GM12878 (cell line): ENCODE measurements at regions not wholly inside any gene's neighbourhood (a gene's known extent, or its start where the extent isn't known, plus 50 kb on each side); places are given as distances from the start of the nearest gene placed in this dataset.

Source experiments
- FOXM1 ChIP-seq: IDR thresholded peaks from 2 replicates; pipeline ENCODE4 v1.6.1; 2012; ENCODE audit warnings: low read depth, mild to moderate bottlenecking, inconsistent platforms, low read length, moderate library complexity
- HCFC1 ChIP-seq: fragments of 150-350 bp; IDR thresholded peaks from 2 replicates; pipeline ENCODE4 v1.6.1; 2014; ENCODE audit warnings: low read length
- POLR2A ChIP-seq: IDR thresholded peaks from 2 replicates; pipeline ENCODE4 v1.6.1; 2011; ENCODE audit warnings: low read depth, mild to moderate bottlenecking, low read length
- POLR2AphosphoS5 ChIP-seq: IDR thresholded peaks from 2 replicates; pipeline ENCODE4 v1.6.1; 2011; ENCODE audit warnings: mild to moderate bottlenecking, low read length, inconsistent platforms
- YY1 ChIP-seq: IDR thresholded peaks from 2 replicates; pipeline ENCODE4 v1.6.1; 2011; ENCODE audit warnings: low read depth, mild to moderate bottlenecking, low read length
- ZSCAN29 ChIP-seq: fragments of 450-650 bp; IDR thresholded peaks from 2 replicates; pipeline ENCODE4 v1.6.1; 2017; ENCODE audit warnings: mild to moderate bottlenecking, moderate library complexity
- TF ChIP-seq, protein P1 (sequence below), 3 experiments: IDR thresholded peaks in 2 of 3; conservative IDR thresholded peaks in 1 of 3; 2 replicates each; pipeline ENCODE4 v1.5.1; 2011; ENCODE audit warnings: low read depth in 3 of 3, low read length in 3 of 3, mild to moderate bottlenecking in 3 of 3, control low read depth in 2 of 3, moderate library complexity in 2 of 3, inconsistent platforms in 1 of 3, mixed read lengths in 1 of 3; ENCODE audit not compliant: control insufficient read depth in 2 of 3, insufficient read depth in 1 of 3; ENCODE audit errors: extremely low read depth in 1 of 3
- TF ChIP-seq, protein P2 (sequence below): IDR thresholded peaks from 2 replicates; pipeline ENCODE4 v1.6.1; 2011; ENCODE audit warnings: borderline replicate concordance, low read depth, mild to moderate bottlenecking, moderate library complexity, low read length; ENCODE audit not compliant: insufficient read depth, poor library complexity, severe bottlenecking

DNA sequence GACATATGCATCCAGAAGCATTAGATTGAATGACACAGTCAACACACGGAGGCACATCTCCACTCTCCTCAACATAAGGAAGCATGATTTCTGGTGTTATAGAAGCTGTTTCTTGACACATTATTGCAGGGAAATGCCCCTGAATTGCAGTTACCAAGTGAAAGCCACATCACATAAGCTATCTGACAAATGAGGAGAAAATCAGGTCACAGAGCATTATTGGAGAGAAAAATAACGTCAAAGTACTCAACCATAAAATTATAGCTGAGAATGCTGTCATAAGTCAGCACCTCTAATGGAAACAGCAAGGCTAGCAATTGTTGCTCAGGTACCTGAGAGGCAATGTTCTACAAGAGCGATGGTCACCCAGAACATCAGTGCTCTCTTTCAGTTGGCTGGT lies 169.9 kb upstream of the PALMD start:
- TF ChIP-seq POLR2AphosphoS5: no peak
- TF ChIP-seq, protein P1, sequence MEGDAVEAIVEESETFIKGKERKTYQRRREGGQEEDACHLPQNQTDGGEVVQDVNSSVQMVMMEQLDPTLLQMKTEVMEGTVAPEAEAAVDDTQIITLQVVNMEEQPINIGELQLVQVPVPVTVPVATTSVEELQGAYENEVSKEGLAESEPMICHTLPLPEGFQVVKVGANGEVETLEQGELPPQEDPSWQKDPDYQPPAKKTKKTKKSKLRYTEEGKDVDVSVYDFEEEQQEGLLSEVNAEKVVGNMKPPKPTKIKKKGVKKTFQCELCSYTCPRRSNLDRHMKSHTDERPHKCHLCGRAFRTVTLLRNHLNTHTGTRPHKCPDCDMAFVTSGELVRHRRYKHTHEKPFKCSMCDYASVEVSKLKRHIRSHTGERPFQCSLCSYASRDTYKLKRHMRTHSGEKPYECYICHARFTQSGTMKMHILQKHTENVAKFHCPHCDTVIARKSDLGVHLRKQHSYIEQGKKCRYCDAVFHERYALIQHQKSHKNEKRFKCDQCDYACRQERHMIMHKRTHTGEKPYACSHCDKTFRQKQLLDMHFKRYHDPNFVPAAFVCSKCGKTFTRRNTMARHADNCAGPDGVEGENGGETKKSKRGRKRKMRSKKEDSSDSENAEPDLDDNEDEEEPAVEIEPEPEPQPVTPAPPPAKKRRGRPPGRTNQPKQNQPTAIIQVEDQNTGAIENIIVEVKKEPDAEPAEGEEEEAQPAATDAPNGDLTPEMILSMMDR (IDR thresholded peaks at IDR 0.05 in 2 of 3, conservative IDR thresholded peaks at IDR 0.05 in 1 of 3; ENCODE audit: control insufficient read depth in 2 of 3, extremely low read depth in 1 of 3, insufficient read depth in 1 of 3, low read depth in 3 of 3, low read length in 3 of 3): no peak
- TF ChIP-seq, protein P2, sequence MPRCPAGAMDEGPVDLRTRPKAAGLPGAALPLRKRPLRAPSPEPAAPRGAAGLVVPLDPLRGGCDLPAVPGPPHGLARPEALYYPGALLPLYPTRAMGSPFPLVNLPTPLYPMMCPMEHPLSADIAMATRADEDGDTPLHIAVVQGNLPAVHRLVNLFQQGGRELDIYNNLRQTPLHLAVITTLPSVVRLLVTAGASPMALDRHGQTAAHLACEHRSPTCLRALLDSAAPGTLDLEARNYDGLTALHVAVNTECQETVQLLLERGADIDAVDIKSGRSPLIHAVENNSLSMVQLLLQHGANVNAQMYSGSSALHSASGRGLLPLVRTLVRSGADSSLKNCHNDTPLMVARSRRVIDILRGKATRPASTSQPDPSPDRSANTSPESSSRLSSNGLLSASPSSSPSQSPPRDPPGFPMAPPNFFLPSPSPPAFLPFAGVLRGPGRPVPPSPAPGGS: no peak
- no peak for TF ChIP-seq HCFC1
- TF ChIP-seq POLR2A: no peak
- no peak for TF ChIP-seq FOXM1
- TF ChIP-seq ZSCAN29: no peak
- no peak for TF ChIP-seq YY1
